ENCODE measurements at regions not wholly inside any gene's neighbourhood (a gene's known extent, or its start where the extent isn't known, plus 50 kb on each side); places are given as distances from the start of the nearest gene placed in this dataset.

- ChIA-PET POLR2A (no interaction called here), CTCF (interaction anchor here (1.6 to 4.6 kb wide), 4 partner anchors 17 to 118 kb away, joined by 3 to 40 read pairs (median 28); no protein-coding TSS in a partner anchor)
- DNase-seq (ENCODE audit: low spot score) (no peak), ATAC-seq (peak; percentile 5)
- Mint-ChIP-seq H3K27me3 (ENCODE audit: low read depth) (no peaks in the 10 kb centered on the region; the same call in 1 of the 2 replicates), H3K9me3 (no peaks in the 10 kb centered on the region), H3K4me3 (no peak overlapping the region), H3K4me1 (peaks cover 71% of the 10 kb centered on the region), H3K27ac (no peak overlapping the region), H3K36me3 (no peaks in the 10 kb centered on the region)
- TF ChIP-seq SOX15 (CRISPR knock-in tag; IDR thresholded peaks at IDR 0.05) (no peak), ATF6 (CRISPR knock-in tag; IDR thresholded peaks at IDR 0.05) (no peak), JAZF1 (CRISPR knock-in tag; IDR thresholded peaks at IDR 0.05) (no peak), GTF2I (CRISPR knock-in tag; conservative IDR thresholded peaks at IDR 0.05) (no peak), ZNF281 (CRISPR knock-in tag; IDR thresholded peaks at IDR 0.05) (no peak), USF2 (CRISPR knock-in tag; IDR thresholded peaks at IDR 0.05) (no peak), CDX4 (CRISPR knock-in tag; IDR thresholded peaks at IDR 0.05; ENCODE audit: borderline replicate concordance) (no peak), NR3C1 (CRISPR knock-in tag; conservative IDR thresholded peaks at IDR 0.05; ENCODE audit: low read depth) (no peak), ZNF416 (CRISPR knock-in tag; IDR thresholded peaks at IDR 0.05) (no peak), STAT6 (CRISPR knock-in tag; conservative IDR thresholded peaks at IDR 0.05; ENCODE audit: low read depth) (no peak), MXD4 (CRISPR knock-in tag; IDR thresholded peaks at IDR 0.05; ENCODE audit: borderline replicate concordance) (no peak), ZNF396 (CRISPR knock-in tag; IDR thresholded peaks at IDR 0.05; ENCODE audit: borderline replicate concordance) (no peak), ZNF121 (CRISPR knock-in tag; IDR thresholded peaks at IDR 0.05) (no peak), ELF4 (CRISPR knock-in tag; IDR thresholded peaks at IDR 0.05; ENCODE audit: low read depth) (no peak)
Measured at GRCh38 chr2:216285701-216286100, 86.6 kb downstream of the MARCHF4 start.

- no peaks in the 10 kb centered on the region for H3K36me3 Mint-ChIP-seq
- CTCF ChIA-PET, result interaction anchor here (0.6 to 4.6 kb wide), 12 partner anchors 11 to 201 kb away, joined by 3 to 40 read pairs (median 14); partner anchors contain the start of gene MARCHF4
- H3K4me1 Mint-ChIP-seq, result peaks cover 71% of the 10 kb centered on the region
- H3K27ac Mint-ChIP-seq, result no peak overlapping the region
- ATAC-seq (no peak), DNase-seq (ENCODE audit: low spot score) (no peak)
- H3K9me3 Mint-ChIP-seq, result no peaks in the 10 kb centered on the region
- POLR2A ChIA-PET, result no interaction called here
- no peaks in the 10 kb centered on the region; the same call in 1 of the 2 replicates for H3K27me3 Mint-ChIP-seq (ENCODE audit: low read depth)
- no peak overlapping the region for H3K4me3 Mint-ChIP-seq
- TF ChIP-seq TCF7 (CRISPR knock-in tag; IDR thresholded peaks at IDR 0.05; ENCODE audit: low read depth) (no peak), FOXJ3 (CRISPR knock-in tag; IDR thresholded peaks at IDR 0.05; ENCODE audit: borderline replicate concordance) (no peak), AFF4 (CRISPR knock-in tag; IDR thresholded peaks at IDR 0.05; ENCODE audit: borderline replicate concordance) (no peak), FOXP4 (CRISPR knock-in tag; IDR thresholded peaks at IDR 0.05) (no peak), NFYB (CRISPR knock-in tag; conservative IDR thresholded peaks at IDR 0.05; ENCODE audit: low read depth) (no peak), NR2C2 (CRISPR knock-in tag; IDR thresholded peaks at IDR 0.05) (no peak), ELF4 (CRISPR knock-in tag; IDR thresholded peaks at IDR 0.05; ENCODE audit: low read depth) (no peak)
Measured at GRCh38 chr2:216284708-216285107, 87.6 kb downstream of the MARCHF4 start.
